Panc1 (cell line): ENCODE measurements at regions not wholly inside any gene's neighbourhood (a gene's known extent, or its start where the extent isn't known, plus 50 kb on each side); places are given as distances from the start of the nearest gene placed in this dataset.

Experiments
- CTCF ChIP-seq: fragments of 450-650 bp; IDR thresholded peaks from 2 replicates; pipeline ENCODE4 v1.5.1; 2017; ENCODE audit warnings: mild to moderate bottlenecking
- POLR2AphosphoS5 ChIP-seq: IDR thresholded peaks from 2 replicates; pipeline ENCODE4 v1.6.1; 2012; ENCODE audit warnings: mild to moderate bottlenecking, low read depth, low read length, moderate library complexity
- SIN3A ChIP-seq: IDR thresholded peaks from 2 replicates; pipeline ENCODE4 v1.6.1; 2012; ENCODE audit warnings: low read depth, mild to moderate bottlenecking, low read length, moderate library complexity, borderline replicate concordance; ENCODE audit not compliant: insufficient read depth
- TCF7L2 ChIP-seq: IDR thresholded peaks from 2 replicates; pipeline ENCODE4 v1.6.1; 2011; ENCODE audit warnings: mild to moderate bottlenecking, low read depth, low read length, inconsistent platforms
- TF ChIP-seq, protein P1 (sequence below), 2 experiments: IDR thresholded peaks; 2 replicates each; pipeline ENCODE4 v1.6.1; 2011 to 2012; ENCODE audit warnings: low read depth in 2 of 2, control low read depth in 1 of 2, low read length in 1 of 2, mild to moderate bottlenecking in 1 of 2, moderate library complexity in 1 of 2; ENCODE audit not compliant: insufficient read depth in 1 of 2

DNA sequence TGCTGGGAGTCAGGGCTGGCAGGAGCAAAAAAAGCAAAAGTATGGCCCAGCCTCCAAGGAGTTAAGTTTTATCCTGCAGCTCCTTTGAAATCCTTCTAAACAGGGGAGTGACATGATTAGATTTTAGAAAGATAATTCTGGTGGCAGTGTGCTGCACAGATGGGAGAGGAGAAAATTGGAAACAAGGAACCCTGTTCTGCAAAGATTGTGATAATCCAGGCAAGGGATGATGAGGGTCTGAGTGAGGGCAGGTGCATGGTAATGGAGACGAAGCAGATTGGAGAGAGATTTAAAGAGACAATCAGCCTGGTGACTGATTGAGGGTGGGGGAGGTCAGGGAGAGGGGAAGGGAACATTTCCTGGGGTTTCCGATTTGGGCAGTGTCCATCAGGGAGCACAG, 444.7 kb upstream of the PODXL start:
- no peak for TF ChIP-seq CTCF
- no peak for TF ChIP-seq POLR2AphosphoS5
- no peak for TF ChIP-seq SIN3A
- TF ChIP-seq, protein P1, sequence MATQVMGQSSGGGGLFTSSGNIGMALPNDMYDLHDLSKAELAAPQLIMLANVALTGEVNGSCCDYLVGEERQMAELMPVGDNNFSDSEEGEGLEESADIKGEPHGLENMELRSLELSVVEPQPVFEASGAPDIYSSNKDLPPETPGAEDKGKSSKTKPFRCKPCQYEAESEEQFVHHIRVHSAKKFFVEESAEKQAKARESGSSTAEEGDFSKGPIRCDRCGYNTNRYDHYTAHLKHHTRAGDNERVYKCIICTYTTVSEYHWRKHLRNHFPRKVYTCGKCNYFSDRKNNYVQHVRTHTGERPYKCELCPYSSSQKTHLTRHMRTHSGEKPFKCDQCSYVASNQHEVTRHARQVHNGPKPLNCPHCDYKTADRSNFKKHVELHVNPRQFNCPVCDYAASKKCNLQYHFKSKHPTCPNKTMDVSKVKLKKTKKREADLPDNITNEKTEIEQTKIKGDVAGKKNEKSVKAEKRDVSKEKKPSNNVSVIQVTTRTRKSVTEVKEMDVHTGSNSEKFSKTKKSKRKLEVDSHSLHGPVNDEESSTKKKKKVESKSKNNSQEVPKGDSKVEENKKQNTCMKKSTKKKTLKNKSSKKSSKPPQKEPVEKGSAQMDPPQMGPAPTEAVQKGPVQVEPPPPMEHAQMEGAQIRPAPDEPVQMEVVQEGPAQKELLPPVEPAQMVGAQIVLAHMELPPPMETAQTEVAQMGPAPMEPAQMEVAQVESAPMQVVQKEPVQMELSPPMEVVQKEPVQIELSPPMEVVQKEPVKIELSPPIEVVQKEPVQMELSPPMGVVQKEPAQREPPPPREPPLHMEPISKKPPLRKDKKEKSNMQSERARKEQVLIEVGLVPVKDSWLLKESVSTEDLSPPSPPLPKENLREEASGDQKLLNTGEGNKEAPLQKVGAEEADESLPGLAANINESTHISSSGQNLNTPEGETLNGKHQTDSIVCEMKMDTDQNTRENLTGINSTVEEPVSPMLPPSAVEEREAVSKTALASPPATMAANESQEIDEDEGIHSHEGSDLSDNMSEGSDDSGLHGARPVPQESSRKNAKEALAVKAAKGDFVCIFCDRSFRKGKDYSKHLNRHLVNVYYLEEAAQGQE (IDR thresholded peaks at IDR 0.05; ENCODE audit: insufficient read depth in 1 of 2, low read depth in 2 of 2, low read length in 1 of 2), result no peak
- TF ChIP-seq TCF7L2, result no peak
